OCI-LY3 (cell line): ENCODE measurements at regions not wholly inside any gene's neighbourhood (a gene's known extent, or its start where the extent isn't known, plus 50 kb on each side); places are given as distances from the start of the nearest gene placed in this dataset.

ENCODE experiments used
- H2AFZ ChIP-seq: fragments of 200-600, 300-600 bp; shearing (Covaris generic); 2 replicates; pipeline ENCODE4 v1.6.0; 2014; ENCODE audit warnings: antibody characterized with exemption, low read depth, low read length
- H3K27ac ChIP-seq: fragments of 200-600, 300-600 bp; sonication (generic); 2 replicates; pipeline ENCODE4 v1.5.1; 2014; ENCODE audit warnings: mild to moderate bottlenecking, low read length, moderate library complexity, mixed read lengths
- H3K27me3 ChIP-seq: fragments of 200-600, 300-600 bp; sonication (generic); 2 replicates; pipeline ENCODE4 v1.6.1; 2014; ENCODE audit warnings: low read depth, low read length, mixed read lengths
- H3K36me3 ChIP-seq: fragments of 200-600, 300-600 bp; sonication (generic); replicated peaks from 2 replicates; pipeline ENCODE3; 2014; ENCODE audit warnings: low read depth, low read length, mixed read lengths
- H3K4me1 ChIP-seq: fragments of 300-600, 200-600 bp; sonication (generic); 2 replicates; pipeline ENCODE4 v1.6.1; 2014; ENCODE audit warnings: low read length, mixed read lengths
- H3K4me2 ChIP-seq: fragments of 200-600, 300-600 bp; sonication (generic); 2 replicates; pipeline ENCODE4 v1.6.1; 2014; ENCODE audit warnings: low read length, mixed read lengths
- H3K4me3 ChIP-seq: fragments of 300-600, 200-600 bp; sonication (generic); 2 replicates; pipeline ENCODE4 v1.5.1; 2014; ENCODE audit warnings: antibody characterized with exemption, mild to moderate bottlenecking, low read length, moderate library complexity
- H3K79me2 ChIP-seq: fragments of 300-600, 200-600 bp; shearing (Covaris generic); 2 replicates; pipeline ENCODE4 v1.6.1; 2014; ENCODE audit warnings: mild to moderate bottlenecking, low read length, mixed read lengths
- H3K9ac ChIP-seq: fragments of 300-600, 200-600 bp; shearing (Covaris generic); 2 replicates; pipeline ENCODE4 v1.6.0; 2014; ENCODE audit warnings: mild to moderate bottlenecking, low read length, moderate library complexity
- H3K9me3 ChIP-seq: fragments of 200-600, 300-600 bp; shearing (Covaris generic); 2 replicates; pipeline ENCODE4 v1.6.1; 2014; ENCODE audit warnings: low read length, mixed read lengths; ENCODE audit not compliant: insufficient read depth
- H4K20me1 ChIP-seq: fragments of 200-600, 300-600 bp; sonication (generic); 2 replicates; pipeline ENCODE4 v1.6.1; 2016; ENCODE audit warnings: low read length, mixed read lengths; ENCODE audit not compliant: insufficient read depth
- CTCF ChIP-seq: fragments of 200-600, 300-600 bp; sonication (generic); IDR thresholded peaks from 2 replicates; pipeline ENCODE4 v1.5.1; 2014; ENCODE audit warnings: antibody characterized with exemption, low read length, low read depth
- EZH2phosphoT487 ChIP-seq: fragments of 200-600 bp; shearing (Covaris generic); IDR thresholded peaks from 2 replicates; pipeline ENCODE4 v1.6.1; 2018; ENCODE audit warnings: antibody characterized with exemption, mixed run types, low read depth

GRCh38 chr5:84569307-84569706, 184.6 kb upstream of the EDIL3 start:
- Histone ChIP-seq H3K4me2 (no peak overlapping the region), H3K9ac (no peak overlapping the region), H3K9me3 (no peaks in the 10 kb centered on the region), H3K27ac (no peak overlapping the region), H3K27me3 (no peaks in the 10 kb centered on the region), H3K36me3 (no peaks in the 10 kb centered on the region), H4K20me1 (no peaks in the 10 kb centered on the region), H3K79me2 (no peaks in the 10 kb centered on the region), H3K4me3 (no peak overlapping the region), H2AFZ (no peak overlapping the region), H3K4me1 (no peaks in the 10 kb centered on the region)
- no peak for TF ChIP-seq EZH2phosphoT487
- no peak for TF ChIP-seq CTCF

GRCh38 chr5:84568171-84568570, 183.5 kb upstream of the EDIL3 start:
- no peaks in the 10 kb centered on the region for H3K27me3 ChIP-seq
- H3K9me3 ChIP-seq, result no peaks in the 10 kb centered on the region

GRCh38 chr5:84565866-84566265, 181.2 kb upstream of the EDIL3 start:
- Histone ChIP-seq H2AFZ (no peak overlapping the region), H4K20me1 (no peaks in the 10 kb centered on the region), H3K4me2 (no peak overlapping the region), H3K79me2 (no peaks in the 10 kb centered on the region), H3K4me3 (no peak overlapping the region), H3K27ac (no peak overlapping the region), H3K4me1 (no peaks in the 10 kb centered on the region), H3K36me3 (no peaks in the 10 kb centered on the region), H3K9me3 (no peaks in the 10 kb centered on the region), H3K9ac (no peak overlapping the region), H3K27me3 (no peaks in the 10 kb centered on the region)
- no peak for TF ChIP-seq EZH2phosphoT487
- TF ChIP-seq CTCF, result no peak

More at GRCh38 chr5:84568171-84568570, 183.5 kb upstream of the EDIL3 start:
- H3K9ac ChIP-seq, result no peak overlapping the region
- no peak overlapping the region for H3K4me3 ChIP-seq
- H3K4me1 ChIP-seq, result no peaks in the 10 kb centered on the region
- no peak overlapping the region for H3K27ac ChIP-seq
- H4K20me1 ChIP-seq, result no peaks in the 10 kb centered on the region
- H2AFZ ChIP-seq, result no peak overlapping the region
- H3K4me2 ChIP-seq, result no peak overlapping the region
- no peaks in the 10 kb centered on the region for H3K36me3 ChIP-seq
- H3K79me2 ChIP-seq, result no peaks in the 10 kb centered on the region
- TF ChIP-seq CTCF, result no peak
- TF ChIP-seq EZH2phosphoT487, result no peak

- Histone ChIP-seq H3K9ac (no peak overlapping the region), H3K79me2 (no peaks in the 10 kb centered on the region), H3K27ac (no peak overlapping the region), H3K36me3 (no peaks in the 10 kb centered on the region), H3K9me3 (no peaks in the 10 kb centered on the region), H3K27me3 (no peaks in the 10 kb centered on the region), H3K4me1 (no peaks in the 10 kb centered on the region), H2AFZ (no peak overlapping the region), H4K20me1 (no peaks in the 10 kb centered on the region), H3K4me2 (no peak overlapping the region), H3K4me3 (no peak overlapping the region)
- TF ChIP-seq EZH2phosphoT487 (no peak), CTCF (no peak)
Measured at GRCh38 chr5:84564321-84565075, 179.8 kb upstream of the EDIL3 start.
